ENCODE measurements at regions not wholly inside any gene's neighbourhood (a gene's known extent, or its start where the extent isn't known, plus 50 kb on each side); places are given as distances from the start of the nearest gene placed in this dataset.

DNA sequence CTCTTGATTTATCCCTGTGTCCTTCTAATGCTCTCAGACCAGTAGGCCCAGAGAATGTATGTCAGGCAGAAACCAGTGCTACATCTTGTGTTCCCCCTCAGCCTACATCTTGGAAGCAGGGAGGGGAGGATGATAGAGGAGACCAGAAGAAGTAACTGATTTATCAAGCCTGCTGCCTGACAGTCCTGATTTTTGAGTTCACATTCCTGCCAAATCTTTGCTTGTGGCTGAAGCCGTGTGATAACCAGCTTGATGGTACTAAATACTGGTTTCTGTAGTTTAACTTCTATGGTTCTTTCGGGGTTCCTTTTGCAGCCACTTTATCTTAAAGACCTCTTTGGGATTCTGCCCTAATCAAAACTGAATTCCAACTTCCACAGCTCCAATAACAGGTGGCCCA, 59.7 kb upstream of the WDR26 start:
- H3K27me3 ChIP-seq (ENCODE audit: insufficient read depth, low read length), result no peaks in the 10 kb centered on the region
- TF ChIP-seq, protein P1, sequence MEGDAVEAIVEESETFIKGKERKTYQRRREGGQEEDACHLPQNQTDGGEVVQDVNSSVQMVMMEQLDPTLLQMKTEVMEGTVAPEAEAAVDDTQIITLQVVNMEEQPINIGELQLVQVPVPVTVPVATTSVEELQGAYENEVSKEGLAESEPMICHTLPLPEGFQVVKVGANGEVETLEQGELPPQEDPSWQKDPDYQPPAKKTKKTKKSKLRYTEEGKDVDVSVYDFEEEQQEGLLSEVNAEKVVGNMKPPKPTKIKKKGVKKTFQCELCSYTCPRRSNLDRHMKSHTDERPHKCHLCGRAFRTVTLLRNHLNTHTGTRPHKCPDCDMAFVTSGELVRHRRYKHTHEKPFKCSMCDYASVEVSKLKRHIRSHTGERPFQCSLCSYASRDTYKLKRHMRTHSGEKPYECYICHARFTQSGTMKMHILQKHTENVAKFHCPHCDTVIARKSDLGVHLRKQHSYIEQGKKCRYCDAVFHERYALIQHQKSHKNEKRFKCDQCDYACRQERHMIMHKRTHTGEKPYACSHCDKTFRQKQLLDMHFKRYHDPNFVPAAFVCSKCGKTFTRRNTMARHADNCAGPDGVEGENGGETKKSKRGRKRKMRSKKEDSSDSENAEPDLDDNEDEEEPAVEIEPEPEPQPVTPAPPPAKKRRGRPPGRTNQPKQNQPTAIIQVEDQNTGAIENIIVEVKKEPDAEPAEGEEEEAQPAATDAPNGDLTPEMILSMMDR (IDR thresholded peaks at IDR 0.05; ENCODE audit: extremely low read depth, low read depth, low read length), result no peak
- no peaks in the 10 kb centered on the region for H3K36me3 ChIP-seq (ENCODE audit: insufficient read depth, low read length)
- H3K79me2 ChIP-seq (ENCODE audit: insufficient read depth, low read length), result no peaks in the 10 kb centered on the region
- H3K4me2 ChIP-seq (ENCODE audit: insufficient read depth, low read length), result no peak overlapping the region
- no peaks in the 10 kb centered on the region for H4K20me1 ChIP-seq (ENCODE audit: insufficient read depth, low read length)
- no peaks in the 10 kb centered on the region for H3K9me3 ChIP-seq (ENCODE audit: low read depth, low read length)
- H3K4me1 ChIP-seq (ENCODE audit: insufficient read depth, low read length), result peaks cover 35% of the 10 kb centered on the region
- DNase-seq (ENCODE audit: insufficient read length, low spot score, missing footprints), result no peak
- no peak overlapping the region for H2AFZ ChIP-seq (ENCODE audit: low read length)
- H3K4me3 ChIP-seq (ENCODE audit: insufficient read depth, low read length), result no peak overlapping the region
- no peak overlapping the region for H3K27ac ChIP-seq (ENCODE audit: low read depth, low read length)

GRCh38 chr1:224495866-224496265, 61.3 kb upstream of the WDR26 start:
- Histone ChIP-seq H3K4me3 (ENCODE audit: insufficient read depth, low read length) (no peak overlapping the region), H3K27ac (ENCODE audit: low read depth, low read length) (peak overlapping the region; percentile 43), H3K27me3 (ENCODE audit: insufficient read depth, low read length) (no peaks in the 10 kb centered on the region), H3K36me3 (ENCODE audit: insufficient read depth, low read length) (no peaks in the 10 kb centered on the region), H3K79me2 (ENCODE audit: insufficient read depth, low read length) (no peaks in the 10 kb centered on the region), H4K20me1 (ENCODE audit: insufficient read depth, low read length) (no peaks in the 10 kb centered on the region), H3K4me1 (ENCODE audit: insufficient read depth, low read length) (peaks cover 43% of the 10 kb centered on the region), H2AFZ (ENCODE audit: low read length) (peak overlapping the region; percentile 76), H3K9me3 (ENCODE audit: low read depth, low read length) (no peaks in the 10 kb centered on the region), H3K4me2 (ENCODE audit: insufficient read depth, low read length) (peak overlapping the region; percentile 6)
- TF ChIP-seq, protein P1 (IDR thresholded peaks at IDR 0.05; ENCODE audit: extremely low read depth, low read depth, low read length), result no peak
- DNase-seq (ENCODE audit: insufficient read length, low spot score, missing footprints), result no peak

DNA sequence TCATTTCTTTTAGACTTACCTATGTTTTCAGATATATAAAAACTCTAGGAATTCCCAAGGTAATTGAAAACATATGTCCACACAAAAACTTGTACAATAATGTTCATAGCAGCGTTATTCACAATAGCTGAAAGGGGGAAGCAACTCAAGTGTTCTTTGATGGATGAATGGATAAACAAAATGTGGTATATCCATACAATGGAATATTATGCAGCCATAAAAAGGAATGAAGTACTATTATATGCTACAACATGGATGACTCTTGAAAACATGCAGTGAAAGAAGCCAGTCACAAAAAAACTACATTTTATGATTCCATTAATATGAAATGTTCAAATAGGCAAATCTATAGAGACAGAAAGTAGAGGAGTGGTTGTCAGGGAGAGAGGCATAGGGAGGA, 62.2 kb upstream of the WDR26 start:
- Histone ChIP-seq H3K79me2 (ENCODE audit: insufficient read depth, low read length) (no peaks in the 10 kb centered on the region), H3K4me3 (ENCODE audit: insufficient read depth, low read length) (no peak overlapping the region), H3K4me1 (ENCODE audit: insufficient read depth, low read length) (peaks cover 44% of the 10 kb centered on the region), H3K36me3 (ENCODE audit: insufficient read depth, low read length) (no peaks in the 10 kb centered on the region), H3K4me2 (ENCODE audit: insufficient read depth, low read length) (no peak overlapping the region), H4K20me1 (ENCODE audit: insufficient read depth, low read length) (no peaks in the 10 kb centered on the region), H3K27me3 (ENCODE audit: insufficient read depth, low read length) (no peaks in the 10 kb centered on the region), H3K27ac (ENCODE audit: low read depth, low read length) (peak overlapping the region; percentile 95), H2AFZ (ENCODE audit: low read length) (no peak overlapping the region), H3K9me3 (ENCODE audit: low read depth, low read length) (no peaks in the 10 kb centered on the region)
- TF ChIP-seq, protein P1 (IDR thresholded peaks at IDR 0.05; ENCODE audit: extremely low read depth, low read depth, low read length), result no peak
- DNase-seq (ENCODE audit: insufficient read length, low spot score, missing footprints), result no peak

- H3K27me3 ChIP-seq (ENCODE audit: insufficient read depth, low read length), result no peaks in the 10 kb centered on the region
- H3K4me2 ChIP-seq (ENCODE audit: insufficient read depth, low read length), result peak overlapping the region; percentile 77
- peak overlapping the region; percentile 95 for H3K27ac ChIP-seq (ENCODE audit: low read depth, low read length)
- peaks cover 51% of the 10 kb centered on the region for H3K4me1 ChIP-seq (ENCODE audit: insufficient read depth, low read length)
- no peaks in the 10 kb centered on the region for H3K79me2 ChIP-seq (ENCODE audit: insufficient read depth, low read length)
- no peaks in the 10 kb centered on the region for H3K9me3 ChIP-seq (ENCODE audit: low read depth, low read length)
- H2AFZ ChIP-seq (ENCODE audit: low read length), result peak overlapping the region; percentile 86
- TF ChIP-seq, protein P1 (IDR thresholded peaks at IDR 0.05; ENCODE audit: extremely low read depth, low read depth, low read length), result no peak
- H4K20me1 ChIP-seq (ENCODE audit: insufficient read depth, low read length), result no peaks in the 10 kb centered on the region
- H3K36me3 ChIP-seq (ENCODE audit: insufficient read depth, low read length), result no peaks in the 10 kb centered on the region
- DNase-seq (ENCODE audit: insufficient read length, low spot score, missing footprints), result peak; percentile 92
- H3K4me3 ChIP-seq (ENCODE audit: insufficient read depth, low read length), result peak overlapping the region; percentile 52
Observed at GRCh38 chr1:224497714-224498573, 63.3 kb upstream of the WDR26 start.

All from osteoblast (primary cell).